GM18498 (cell line): ENCODE measurements at regions not wholly inside any gene's neighbourhood (a gene's known extent, or its start where the extent isn't known, plus 50 kb on each side); places are given as distances from the start of the nearest gene placed in this dataset.

Experiments
- ATAC-seq: cut with Tn5 transposase; IDR thresholded peaks from one replicate; pipeline ENCODE4 v1.9.1; 2021; ENCODE audit warnings: mild to moderate bottlenecking, moderate library complexity; ENCODE audit not compliant: unreplicated experiment

DNA sequence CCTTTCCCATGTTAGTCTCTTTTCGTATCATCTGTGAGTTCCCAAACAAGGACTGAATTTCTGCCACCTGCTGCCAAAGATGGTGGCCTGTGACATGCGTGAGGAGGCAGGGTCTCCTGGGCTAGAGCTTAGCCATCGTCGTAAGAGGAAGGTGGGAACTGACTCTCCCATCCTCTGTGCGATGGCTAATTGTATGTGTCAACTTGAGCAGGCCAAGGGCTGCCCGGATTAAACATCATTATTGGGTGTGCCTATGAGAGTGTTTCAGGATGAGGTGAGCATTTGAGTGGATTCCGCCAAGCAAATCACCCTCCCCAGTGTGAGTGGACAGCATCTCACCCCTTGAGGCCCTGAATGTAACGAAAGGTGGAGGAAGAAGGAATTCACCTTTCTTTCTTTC is 220.7 kb upstream of the DIO3 start:
- no peak for ATAC-seq

- ATAC-seq, result no peak
Measured at GRCh38 chr14:101347893-101348777, 213.2 kb upstream of the DIO3 start.

- no peak for ATAC-seq
Measured at GRCh38 chr14:101349108-101349507, 212.2 kb upstream of the DIO3 start.

GRCh38 chr14:101350021-101350420 is 211.3 kb upstream of the DIO3 start:
- no peak for ATAC-seq

GRCh38 chr14:101350691-101351090 is 210.6 kb upstream of the DIO3 start:
- no peak for ATAC-seq

DNA sequence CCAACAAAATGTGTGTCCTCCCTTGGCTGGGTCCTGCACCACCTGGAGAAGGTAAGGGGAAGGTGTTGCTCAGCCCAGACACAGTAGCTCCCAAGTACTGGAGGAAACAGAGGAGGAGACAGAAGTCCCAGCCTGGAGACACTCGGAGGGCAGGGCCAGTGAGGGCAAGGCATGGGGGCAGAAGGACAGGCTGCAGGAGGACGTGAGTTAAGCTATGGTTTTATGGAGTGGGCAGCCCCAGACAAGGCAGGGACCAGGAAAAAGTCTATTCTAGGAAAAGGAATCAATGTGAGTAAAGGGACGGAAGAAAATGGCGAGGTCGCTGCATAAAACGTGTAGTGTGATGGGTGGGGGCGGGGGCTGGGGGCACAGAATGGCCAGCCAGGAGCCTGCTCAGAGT is 210.1 kb upstream of the DIO3 start:
- ATAC-seq, result no peak

DNA sequence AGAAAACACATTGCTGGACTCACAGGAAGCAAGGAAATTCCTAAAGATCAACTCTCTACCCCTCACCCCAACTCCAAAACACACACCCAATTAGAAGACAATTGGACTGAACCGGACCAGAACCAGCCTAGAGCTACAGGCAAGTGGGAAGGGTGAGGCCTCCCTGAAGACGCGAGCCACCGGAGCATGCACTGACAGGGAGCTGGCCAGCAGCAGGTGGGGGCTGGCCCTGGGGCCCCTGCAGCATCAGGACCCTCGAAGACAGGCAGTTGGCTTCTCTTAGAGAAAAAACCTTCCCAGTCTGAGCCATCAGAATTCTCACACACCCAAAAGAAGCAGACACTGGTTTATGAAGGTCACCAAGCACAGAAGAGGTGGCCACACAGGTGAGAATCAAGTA is 209.5 kb upstream of the DIO3 start:
- no peak for ATAC-seq

- ATAC-seq, result no peak
Measured at GRCh38 chr14:101352567-101352966, 208.7 kb upstream of the DIO3 start.

GRCh38 chr14:101353422-101353821 is 207.9 kb upstream of the DIO3 start:
- no peak for ATAC-seq

- no peak for ATAC-seq
Measured at GRCh38 chr14:101354726-101355125, 206.6 kb upstream of the DIO3 start.

DNA sequence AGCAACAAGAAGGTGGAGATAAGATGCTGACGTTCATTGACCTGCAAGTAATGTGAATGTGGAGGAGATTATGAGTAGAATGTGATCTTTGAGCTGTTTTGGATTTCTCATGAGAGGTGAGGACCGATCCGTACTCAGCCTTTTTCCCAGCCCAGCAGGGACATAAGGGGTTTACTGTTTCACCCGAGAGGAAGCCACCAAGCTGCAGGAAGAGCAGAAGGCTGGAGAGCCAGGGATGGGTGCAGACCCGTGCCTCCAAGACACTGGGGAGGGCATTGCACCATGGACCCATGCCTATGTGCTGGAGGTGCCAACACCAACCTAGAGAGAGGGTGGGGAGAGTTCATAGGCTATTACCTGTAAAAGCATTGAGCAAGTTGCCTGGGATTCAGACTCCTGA is 206.0 kb upstream of the DIO3 start:
- ATAC-seq, result no peak

- no peak for ATAC-seq
Measured at GRCh38 chr14:101357038-101357437, 204.3 kb upstream of the DIO3 start.

- ATAC-seq, result no peak
Measured at GRCh38 chr14:101357559-101358319, 203.6 kb upstream of the DIO3 start.

GRCh38 chr14:101358320-101359125 is 202.8 kb upstream of the DIO3 start:
- no peak for ATAC-seq

DNA sequence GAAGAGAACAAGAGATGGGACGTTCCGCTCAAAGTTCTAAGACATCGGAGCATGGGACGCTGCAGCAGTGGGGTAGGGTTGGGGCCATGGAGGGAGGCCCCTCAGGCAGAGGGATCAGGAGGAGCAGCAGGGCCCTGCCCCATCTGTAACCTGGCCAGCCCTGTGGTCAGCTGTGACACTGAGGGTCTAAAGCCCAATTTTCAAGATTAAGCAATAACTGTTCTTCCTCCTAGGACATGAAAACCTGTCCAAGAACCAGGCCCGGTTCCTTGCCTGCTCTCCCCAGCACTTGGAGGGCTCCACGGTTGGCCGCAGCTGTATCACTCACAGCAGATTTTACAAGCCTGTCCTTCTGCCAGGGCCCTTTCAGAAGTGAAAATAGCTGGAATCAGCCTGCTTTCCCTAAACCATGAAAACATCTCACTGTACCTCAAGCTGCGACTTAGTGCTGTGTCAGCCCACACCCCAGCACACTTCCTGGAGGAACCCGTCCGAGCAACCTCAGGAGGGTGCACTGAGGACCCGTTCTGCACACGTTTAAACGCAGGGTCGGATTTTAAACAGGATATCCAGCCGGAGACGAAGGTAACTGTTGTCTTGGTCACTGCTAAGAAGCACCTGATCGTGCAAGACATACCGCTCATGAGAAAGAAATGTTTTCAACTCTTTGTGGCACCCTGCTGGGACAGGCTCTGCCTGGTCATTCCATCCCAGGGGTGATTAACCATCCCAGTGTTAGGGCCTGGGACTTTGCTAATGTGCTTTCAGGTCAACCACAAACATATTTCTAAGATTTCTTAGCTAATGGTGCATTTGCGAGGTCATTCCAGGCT is 201.9 kb upstream of the DIO3 start:
- no peak for ATAC-seq

- ATAC-seq, result no peak
Measured at GRCh38 chr14:101360054-101360911, 201.0 kb upstream of the DIO3 start.

- no peak for ATAC-seq
Measured at GRCh38 chr14:101361044-101361443, 200.3 kb upstream of the DIO3 start.

DNA sequence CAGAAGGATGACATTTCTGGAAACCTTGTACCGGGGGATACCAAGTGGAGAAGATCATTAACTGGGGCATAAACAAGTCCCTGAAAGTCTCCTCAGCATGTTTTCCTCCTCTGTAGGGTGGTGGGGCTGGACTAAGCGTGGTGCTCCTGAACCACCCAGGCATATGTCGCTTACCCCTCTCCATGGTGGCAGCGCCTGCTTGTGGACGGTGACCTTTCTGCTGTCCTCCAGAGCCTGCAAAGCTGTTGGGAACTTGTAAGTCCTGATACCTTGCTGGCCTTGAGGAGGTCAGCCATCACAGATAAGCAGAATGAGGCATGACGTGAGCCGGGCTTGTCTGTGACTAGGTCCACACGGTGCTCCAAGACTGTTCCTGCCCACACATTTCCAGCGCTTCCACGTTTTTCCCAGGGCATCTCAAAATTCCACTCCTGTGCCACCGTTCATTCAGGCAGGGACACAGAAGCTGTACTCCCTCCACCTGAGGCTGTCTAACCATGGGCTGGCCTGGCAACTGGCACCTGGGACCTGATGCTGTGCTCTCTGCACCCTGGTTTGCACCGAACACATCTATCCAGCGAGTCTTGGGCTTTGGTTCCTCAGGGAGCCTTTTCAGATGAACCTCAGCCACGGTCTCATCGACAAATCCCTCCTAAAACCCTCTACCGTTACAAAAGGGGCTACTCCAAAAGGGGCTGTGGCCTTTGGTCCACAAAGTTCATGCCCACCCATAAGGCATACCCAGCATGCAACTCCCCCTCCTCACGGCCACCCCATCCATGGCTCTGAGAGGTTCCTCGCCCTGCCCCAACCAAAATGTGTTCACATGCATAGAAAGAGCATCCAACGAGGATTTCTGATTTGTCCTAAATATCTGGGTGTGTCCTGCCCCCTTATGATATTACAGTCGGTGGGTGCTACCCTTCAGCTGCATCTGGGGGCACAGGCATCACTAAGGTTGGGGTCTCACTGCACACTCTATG is 199.6 kb upstream of the DIO3 start:
- no peak for ATAC-seq
